ENCODE measurements at regions not wholly inside any gene's neighbourhood (a gene's known extent, or its start where the extent isn't known, plus 50 kb on each side); places are given as distances from the start of the nearest gene placed in this dataset.
"Not testable (repeated sequence)": the region's sequence is repeated elsewhere in the genome, so short reads cannot be mapped to it uniquely, and the experiment has no call there.

DNA sequence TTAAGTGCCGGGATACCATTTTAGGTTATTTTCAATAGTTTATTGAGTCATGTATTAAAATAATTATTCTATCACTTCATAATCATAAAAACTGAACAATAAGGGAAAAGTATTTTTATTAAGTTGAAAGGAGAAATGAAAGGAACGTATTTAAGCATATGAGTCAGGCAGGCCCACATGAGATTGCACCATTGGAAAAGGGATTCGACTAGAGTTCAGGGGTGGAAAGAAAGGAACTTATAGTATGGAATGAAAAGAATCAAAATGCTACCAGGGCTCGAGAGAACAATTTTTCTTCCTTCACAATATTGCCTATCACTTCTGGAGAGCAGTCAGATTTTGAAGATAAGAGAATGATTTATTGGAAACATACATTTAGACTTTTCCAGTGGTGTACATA lies 516.5 kb upstream of the NETO1 start:
- Histone ChIP-seq H3K27me3 (ENCODE audit: control insufficient read depth in 1 of 2, insufficient read depth in 2 of 2, low read length in 2 of 2) (no peaks in the 10 kb centered on the region), H3K36me3 (ENCODE audit: control insufficient read depth in 2 of 2, insufficient read depth in 2 of 2, low read length in 1 of 2) (no peaks in the 10 kb centered on the region), H3K9me3 (ENCODE audit: control insufficient read depth in 2 of 2, insufficient read depth in 1 of 2, low read depth in 1 of 2, low read length in 1 of 2) (no peaks in the 10 kb centered on the region), H3K27ac (ENCODE audit: low read depth in 2 of 2, low read length in 1 of 2) (no peak overlapping the region), H3K4me1 (ENCODE audit: control insufficient read depth in 2 of 2, insufficient read depth in 2 of 2, low read length in 1 of 2) (no peaks in the 10 kb centered on the region), H3K4me3 (ENCODE audit: low read depth in 1 of 2, low read length in 2 of 2) (no peak overlapping the region)
- WGBS, 2 donors = 69 to 73% methylated on average over 4 of the region's 4 CpGs

DNA sequence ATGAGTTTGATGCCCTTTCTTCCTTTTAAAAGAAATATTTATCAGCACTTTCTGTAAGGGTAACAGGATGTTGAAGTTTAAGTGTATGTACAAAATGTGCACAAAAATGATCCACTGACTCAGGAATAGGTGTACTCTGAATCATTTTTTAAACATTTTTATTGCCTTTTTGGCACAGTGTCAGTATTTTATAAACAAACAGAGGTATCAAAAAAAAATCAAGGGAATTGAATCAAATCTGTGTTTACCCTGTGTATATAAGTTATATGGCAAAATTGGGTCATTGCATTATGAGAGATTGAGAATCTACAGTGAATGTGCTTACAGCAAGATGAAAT lies 513.9 kb upstream of the NETO1 start:
- Histone ChIP-seq H3K27me3 (ENCODE audit: control insufficient read depth in 1 of 2, insufficient read depth in 2 of 2, low read length in 2 of 2) (no peaks in the 10 kb centered on the region), H3K4me1 (ENCODE audit: control insufficient read depth in 2 of 2, insufficient read depth in 2 of 2, low read length in 1 of 2) (no peaks in the 10 kb centered on the region), H3K9me3 (ENCODE audit: control insufficient read depth in 2 of 2, insufficient read depth in 1 of 2, low read depth in 1 of 2, low read length in 1 of 2) (no peaks in the 10 kb centered on the region), H3K36me3 (ENCODE audit: control insufficient read depth in 2 of 2, insufficient read depth in 2 of 2, low read length in 1 of 2) (no peaks in the 10 kb centered on the region), H3K4me3 (ENCODE audit: low read depth in 1 of 2, low read length in 2 of 2) (no peak overlapping the region), H3K27ac (ENCODE audit: low read depth in 2 of 2, low read length in 1 of 2) (no peak overlapping the region)

DNA sequence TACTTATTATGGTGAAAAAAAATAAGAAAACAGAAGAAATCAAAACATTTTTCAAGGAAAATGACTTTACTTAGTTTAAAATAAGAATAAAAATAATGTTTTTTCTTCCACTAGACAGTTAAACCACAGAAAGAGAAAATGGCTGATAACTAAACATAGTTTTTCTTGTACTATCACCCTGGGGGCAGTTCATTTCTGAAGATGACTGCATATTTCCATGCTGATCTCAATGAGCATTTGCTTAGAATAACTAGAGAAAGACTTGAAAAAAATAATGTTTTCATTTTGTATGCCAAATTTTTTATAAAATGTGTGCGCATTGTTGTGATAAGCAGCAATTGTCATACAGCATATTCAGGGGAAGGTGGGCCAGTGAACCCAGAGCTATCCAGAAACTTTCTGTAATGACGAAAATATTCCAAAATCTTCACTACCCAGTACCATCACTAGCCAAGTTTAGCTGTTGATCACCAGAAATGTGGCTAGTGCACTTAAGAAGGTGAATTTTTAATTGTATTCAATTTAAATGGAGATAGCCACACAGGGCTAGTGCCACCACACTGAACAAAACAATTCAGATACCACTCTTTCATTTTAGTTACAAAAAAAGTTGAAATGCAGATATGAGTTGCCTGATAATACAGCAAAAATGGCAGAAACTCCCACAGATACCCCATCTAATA lies 513.4 kb upstream of the NETO1 start:
- 79 to 83% methylated on average over 2 of the region's 2 CpGs for WGBS, 2 donors
- Histone ChIP-seq H3K27ac (ENCODE audit: low read depth in 2 of 2, low read length in 1 of 2) (no peak overlapping the region), H3K27me3 (ENCODE audit: control insufficient read depth in 1 of 2, insufficient read depth in 2 of 2, low read length in 2 of 2) (no peaks in the 10 kb centered on the region), H3K9me3 (ENCODE audit: control insufficient read depth in 2 of 2, insufficient read depth in 1 of 2, low read depth in 1 of 2, low read length in 1 of 2) (no peaks in the 10 kb centered on the region), H3K4me3 (ENCODE audit: low read depth in 1 of 2, low read length in 2 of 2) (no peak overlapping the region), H3K4me1 (ENCODE audit: control insufficient read depth in 2 of 2, insufficient read depth in 2 of 2, low read length in 1 of 2) (no peaks in the 10 kb centered on the region), H3K36me3 (ENCODE audit: control insufficient read depth in 2 of 2, insufficient read depth in 2 of 2, low read length in 1 of 2) (no peaks in the 10 kb centered on the region)

GRCh38 chr18:73366713-73367112 lies 498.9 kb upstream of the NETO1 start:
- no peaks in the 10 kb centered on the region for H3K36me3 ChIP-seq (ENCODE audit: control insufficient read depth in 2 of 2, insufficient read depth in 2 of 2, low read length in 1 of 2)
- WGBS, 2 donors = 80 to 83% methylated on average over 3 of the region's 3 CpGs
- no peaks in the 10 kb centered on the region for H3K4me1 ChIP-seq (ENCODE audit: control insufficient read depth in 2 of 2, insufficient read depth in 2 of 2, low read length in 1 of 2)
- H3K27ac ChIP-seq (ENCODE audit: low read depth in 2 of 2, low read length in 1 of 2) = no peak overlapping the region
- H3K4me3 ChIP-seq (ENCODE audit: low read depth in 1 of 2, low read length in 2 of 2) = no peak overlapping the region
- peaks cover 3 to 7% of the 10 kb centered on the region in 2 donors for H3K9me3 ChIP-seq (ENCODE audit: control insufficient read depth in 2 of 2, insufficient read depth in 1 of 2, low read depth in 1 of 2, low read length in 1 of 2)
- H3K27me3 ChIP-seq (ENCODE audit: control insufficient read depth in 1 of 2, insufficient read depth in 2 of 2, low read length in 2 of 2) = no peaks in the 10 kb centered on the region

DNA sequence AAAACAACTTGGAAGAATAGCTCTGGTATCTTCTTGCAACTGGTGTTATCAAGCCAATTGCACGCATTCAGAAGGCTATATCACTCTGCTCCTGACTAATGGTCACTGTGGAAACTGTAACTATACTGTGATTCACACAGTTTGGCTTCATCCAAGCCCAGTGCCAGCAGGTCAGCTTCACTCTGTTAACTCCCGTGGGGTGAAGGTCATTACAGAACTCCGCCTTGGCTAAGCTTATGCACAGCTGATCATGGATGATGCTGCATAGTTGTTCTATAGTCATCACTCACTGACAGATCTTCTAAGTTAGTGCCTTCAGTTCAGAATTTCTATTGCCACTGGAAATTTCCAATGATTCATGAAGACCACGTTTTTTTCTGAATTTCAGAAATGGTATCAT lies 497.2 kb upstream of the NETO1 start:
- no peaks in the 10 kb centered on the region for H3K36me3 ChIP-seq (ENCODE audit: control insufficient read depth in 2 of 2, insufficient read depth in 2 of 2, low read length in 1 of 2)
- H3K27me3 ChIP-seq (ENCODE audit: control insufficient read depth in 1 of 2, insufficient read depth in 2 of 2, low read length in 2 of 2) = no peaks in the 10 kb centered on the region
- H3K4me3 ChIP-seq (ENCODE audit: low read depth in 1 of 2, low read length in 2 of 2) = no peak overlapping the region
- H3K27ac ChIP-seq (ENCODE audit: low read depth in 2 of 2, low read length in 1 of 2) = no peak overlapping the region
- peaks cover 3 to 7% of the 10 kb centered on the region in 2 donors for H3K9me3 ChIP-seq (ENCODE audit: control insufficient read depth in 2 of 2, insufficient read depth in 1 of 2, low read depth in 1 of 2, low read length in 1 of 2)
- 62 to 68% methylated on average over 4 of the region's 4 CpGs for WGBS, 2 donors
- no peaks in the 10 kb centered on the region for H3K4me1 ChIP-seq (ENCODE audit: control insufficient read depth in 2 of 2, insufficient read depth in 2 of 2, low read length in 1 of 2)

DNA sequence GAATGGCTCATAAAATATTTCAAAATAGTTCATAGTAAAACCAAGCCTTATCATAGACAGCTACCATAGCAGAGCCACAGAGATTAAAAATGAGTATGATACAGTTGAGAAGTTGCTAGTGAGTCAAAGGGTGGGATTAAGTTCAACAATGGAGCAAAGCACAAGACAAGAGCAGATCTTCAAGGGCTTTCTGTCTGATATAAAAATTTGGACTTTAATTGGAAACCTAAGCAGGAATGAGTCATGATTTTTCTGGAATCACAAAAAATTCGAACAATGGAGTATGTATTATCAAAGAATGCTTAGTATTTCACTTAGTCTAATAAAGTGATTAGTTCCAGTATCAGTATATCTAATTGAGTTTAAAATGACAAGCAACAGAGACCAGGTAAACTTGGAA lies 487.3 kb upstream of the NETO1 start:
- Histone ChIP-seq H3K9me3 (ENCODE audit: control insufficient read depth in 2 of 2, insufficient read depth in 1 of 2, low read depth in 1 of 2, low read length in 1 of 2) (peaks cover 0 to 4% of the 10 kb centered on the region in 2 donors), H3K4me3 (ENCODE audit: low read depth in 1 of 2, low read length in 2 of 2) (no peak overlapping the region), H3K4me1 (ENCODE audit: control insufficient read depth in 2 of 2, insufficient read depth in 2 of 2, low read length in 1 of 2) (no peaks in the 10 kb centered on the region), H3K36me3 (ENCODE audit: control insufficient read depth in 2 of 2, insufficient read depth in 2 of 2, low read length in 1 of 2) (no peaks in the 10 kb centered on the region), H3K27me3 (ENCODE audit: control insufficient read depth in 1 of 2, insufficient read depth in 2 of 2, low read length in 2 of 2) (no peaks in the 10 kb centered on the region), H3K27ac (ENCODE audit: low read depth in 2 of 2, low read length in 1 of 2) (no peak overlapping the region)
- 48 to 56% methylated on average over 1 of the region's 1 CpG for whole genome bisulfite sequencing, 2 donors

DNA sequence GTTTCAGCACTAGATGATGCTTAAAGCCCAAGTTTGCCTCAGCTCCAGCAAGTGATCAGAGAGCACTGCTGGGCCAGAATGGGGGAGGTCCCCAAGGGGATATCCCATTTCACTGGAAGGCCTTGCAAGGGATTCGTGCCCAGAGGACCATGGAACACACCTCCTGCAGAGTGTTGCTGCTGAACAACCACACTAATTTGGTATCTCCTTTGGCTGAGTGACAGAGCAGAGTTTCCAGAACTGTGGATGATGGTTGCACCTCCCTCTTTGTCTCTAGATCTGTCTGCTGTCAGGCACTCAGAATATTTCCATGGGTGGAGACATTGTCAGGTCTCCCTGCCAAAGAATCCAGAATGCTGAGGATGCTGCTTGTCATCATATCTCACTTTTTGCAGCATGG lies 484.8 kb upstream of the NETO1 start:
- Histone ChIP-seq H3K4me3 (ENCODE audit: low read depth in 1 of 2, low read length in 2 of 2) (no peak overlapping the region), H3K4me1 (ENCODE audit: control insufficient read depth in 2 of 2, insufficient read depth in 2 of 2, low read length in 1 of 2) (no peaks in the 10 kb centered on the region), H3K9me3 (ENCODE audit: control insufficient read depth in 2 of 2, insufficient read depth in 1 of 2, low read depth in 1 of 2, low read length in 1 of 2) (peaks cover 0 to 4% of the 10 kb centered on the region in 2 donors), H3K27ac (ENCODE audit: low read depth in 2 of 2, low read length in 1 of 2) (no peak overlapping the region), H3K27me3 (ENCODE audit: control insufficient read depth in 1 of 2, insufficient read depth in 2 of 2, low read length in 2 of 2) (no peaks in the 10 kb centered on the region), H3K36me3 (ENCODE audit: control insufficient read depth in 2 of 2, insufficient read depth in 2 of 2, low read length in 1 of 2) (no peaks in the 10 kb centered on the region)
- WGBS, 2 donors = 21 to 23% methylated on average over 1 of the region's 1 CpG

- no peak overlapping the region for H3K4me3 ChIP-seq (ENCODE audit: low read depth in 1 of 2, low read length in 2 of 2)
- no peaks in the 10 kb centered on the region for H3K36me3 ChIP-seq (ENCODE audit: control insufficient read depth in 2 of 2, insufficient read depth in 2 of 2, low read length in 1 of 2)
- H3K9me3 ChIP-seq (ENCODE audit: control insufficient read depth in 2 of 2, insufficient read depth in 1 of 2, low read depth in 1 of 2, low read length in 1 of 2) = no peaks in the 10 kb centered on the region
- H3K27ac ChIP-seq (ENCODE audit: low read depth in 2 of 2, low read length in 1 of 2) = no peak overlapping the region
- 50 to 59% methylated on average over 8 of the region's 8 CpGs for WGBS, 2 donors
- H3K27me3 ChIP-seq (ENCODE audit: control insufficient read depth in 1 of 2, insufficient read depth in 2 of 2, low read length in 2 of 2) = no peaks in the 10 kb centered on the region
- H3K4me1 ChIP-seq (ENCODE audit: control insufficient read depth in 2 of 2, insufficient read depth in 2 of 2, low read length in 1 of 2) = no peaks in the 10 kb centered on the region
Observed at GRCh38 chr18:73340135-73340977, 472.6 kb upstream of the NETO1 start.

GRCh38 chr18:73331212-73331772 lies 463.5 kb upstream of the NETO1 start:
- WGBS, 2 donors = 72 to 74% methylated on average over 4 of the region's 4 CpGs
- Histone ChIP-seq H3K27me3 (ENCODE audit: control insufficient read depth in 1 of 2, insufficient read depth in 2 of 2, low read length in 2 of 2) (no peaks in the 10 kb centered on the region), H3K27ac (ENCODE audit: low read depth in 2 of 2, low read length in 1 of 2) (no peak overlapping the region), H3K4me1 (ENCODE audit: control insufficient read depth in 2 of 2, insufficient read depth in 2 of 2, low read length in 1 of 2) (no peaks in the 10 kb centered on the region), H3K4me3 (ENCODE audit: low read depth in 1 of 2, low read length in 2 of 2) (no peak overlapping the region), H3K9me3 (ENCODE audit: control insufficient read depth in 2 of 2, insufficient read depth in 1 of 2, low read depth in 1 of 2, low read length in 1 of 2) (no peaks in the 10 kb centered on the region), H3K36me3 (ENCODE audit: control insufficient read depth in 2 of 2, insufficient read depth in 2 of 2, low read length in 1 of 2) (no peaks in the 10 kb centered on the region)

DNA sequence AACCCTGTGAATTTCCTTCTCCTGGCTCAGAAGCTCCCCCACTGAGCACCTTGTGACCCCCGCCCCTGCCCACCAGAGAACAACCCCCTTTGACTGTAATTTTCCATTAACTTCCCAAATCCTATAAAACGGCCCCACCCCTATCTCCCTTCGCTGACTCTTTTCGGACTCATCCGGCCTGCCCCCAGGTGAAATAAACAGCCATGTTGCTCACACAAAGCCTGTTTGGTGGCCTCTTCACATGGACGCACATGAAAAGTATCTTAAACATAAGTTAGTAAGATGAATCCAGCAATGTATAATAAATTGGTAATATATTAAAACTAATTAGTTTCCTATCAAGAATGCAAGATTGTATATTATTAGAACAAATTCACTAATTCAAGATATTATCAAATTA lies 462.3 kb upstream of the NETO1 start:
- not testable (repeated sequence) for H3K27ac ChIP-seq (ENCODE audit: low read depth in 2 of 2, low read length in 1 of 2); H3K4me1 ChIP-seq (ENCODE audit: control insufficient read depth in 2 of 2, insufficient read depth in 2 of 2, low read length in 1 of 2); H3K36me3 ChIP-seq (ENCODE audit: control insufficient read depth in 2 of 2, insufficient read depth in 2 of 2, low read length in 1 of 2); H3K4me3 ChIP-seq (ENCODE audit: low read depth in 1 of 2, low read length in 2 of 2); H3K27me3 ChIP-seq (ENCODE audit: control insufficient read depth in 1 of 2, insufficient read depth in 2 of 2, low read length in 2 of 2); H3K9me3 ChIP-seq (ENCODE audit: control insufficient read depth in 2 of 2, insufficient read depth in 1 of 2, low read depth in 1 of 2, low read length in 1 of 2)
- WGBS, 2 donors = 87 to 89% methylated on average over 5 to 6 of the region's 6 CpGs
